Hypothalamus (tissue), 51 donors: ENCODE measurements at regions not wholly inside any gene's neighbourhood (a gene's known extent, or its start where the extent isn't known, plus 50 kb on each side); places are given as distances from the start of the nearest gene placed in this dataset.
"Not testable (repeated sequence)": the region's sequence is repeated elsewhere in the genome, so short reads cannot be mapped to it uniquely, and the experiment has no call there.

Source experiments
- DNase-seq, 51 donors: peaks; one replicate each; lab custom pipeline; 2025; lab: John Stamatoyannopoulos, UW

GRCh38 chr1:14369526-14370213 lies 228.8 kb upstream of the KAZN start:
- DNase-seq, result no peak

- no peak for DNase-seq
Observed at GRCh38 chr1:14371771-14372497, 226.6 kb upstream of the KAZN start.

- no peak for DNase-seq
Observed at GRCh38 chr1:14372526-14372925, 226.0 kb upstream of the KAZN start.

GRCh38 chr1:14373081-14373758 lies 225.3 kb upstream of the KAZN start:
- no peak for DNase-seq

GRCh38 chr1:14375226-14375625 lies 223.3 kb upstream of the KAZN start:
- DNase-seq, result no peak

- DNase-seq, result no peak
Observed at GRCh38 chr1:14377386-14377785, 221.1 kb upstream of the KAZN start.

- DNase-seq, result no peak
Observed at GRCh38 chr1:14380408-14380807, 218.1 kb upstream of the KAZN start.

- DNase-seq, result no peak
Observed at GRCh38 chr1:14390816-14391215, 207.7 kb upstream of the KAZN start.

GRCh38 chr1:14392161-14392858 lies 206.2 kb upstream of the KAZN start:
- no peak for DNase-seq

GRCh38 chr1:14392859-14393365 lies 205.6 kb upstream of the KAZN start:
- no peak for DNase-seq

GRCh38 chr1:14396100-14396499 lies 202.4 kb upstream of the KAZN start:
- no peak for DNase-seq

- no peak for DNase-seq
Observed at GRCh38 chr1:14403961-14404645, 194.4 kb upstream of the KAZN start.

- DNase-seq, result no peak
Observed at GRCh38 chr1:14404862-14405301, 193.6 kb upstream of the KAZN start.

- DNase-seq, result no peak
Observed at GRCh38 chr1:14412235-14412634, 186.2 kb upstream of the KAZN start.

- peak in 17 of 51 donors; percentile 8 to 69 (median 24) for DNase-seq
Observed at GRCh38 chr1:14413819-14414490, 184.5 kb upstream of the KAZN start.

- DNase-seq, result no peak
Observed at GRCh38 chr1:14415396-14415795, 183.1 kb upstream of the KAZN start.

- not testable (repeated sequence) for DNase-seq
Observed at GRCh38 chr1:14419778-14420218, 178.7 kb upstream of the KAZN start.

GRCh38 chr1:14420686-14421085 lies 177.8 kb upstream of the KAZN start:
- DNase-seq, result no peak

GRCh38 chr1:14421295-14421976 lies 177.0 kb upstream of the KAZN start:
- DNase-seq, result no peak
